ENCODE measurements at regions not wholly inside any gene's neighbourhood (a gene's known extent, or its start where the extent isn't known, plus 50 kb on each side); places are given as distances from the start of the nearest gene placed in this dataset.

DNA sequence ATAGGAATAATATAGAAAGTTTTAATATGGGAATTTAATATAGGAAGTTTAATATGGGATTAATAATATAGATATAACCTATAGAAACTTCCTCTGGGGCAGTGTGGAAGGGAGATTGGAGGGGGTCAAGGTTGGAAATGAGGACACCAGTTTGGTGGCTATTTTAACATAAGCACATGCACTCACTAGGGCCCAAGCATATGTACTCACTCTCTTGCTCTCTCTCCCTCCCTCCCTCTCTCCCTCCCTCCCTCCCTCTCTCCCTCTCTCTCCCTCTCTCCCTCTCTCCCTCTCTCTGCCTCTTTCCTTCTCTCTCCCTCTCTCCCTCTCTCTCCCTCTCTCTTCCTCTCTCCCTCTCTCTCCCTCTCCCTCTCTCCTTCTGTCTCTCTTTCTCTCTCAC is 528.1 kb downstream of the NPIPA7 start:
- no peak for DNase-seq
- TF ChIP-seq, protein P1, sequence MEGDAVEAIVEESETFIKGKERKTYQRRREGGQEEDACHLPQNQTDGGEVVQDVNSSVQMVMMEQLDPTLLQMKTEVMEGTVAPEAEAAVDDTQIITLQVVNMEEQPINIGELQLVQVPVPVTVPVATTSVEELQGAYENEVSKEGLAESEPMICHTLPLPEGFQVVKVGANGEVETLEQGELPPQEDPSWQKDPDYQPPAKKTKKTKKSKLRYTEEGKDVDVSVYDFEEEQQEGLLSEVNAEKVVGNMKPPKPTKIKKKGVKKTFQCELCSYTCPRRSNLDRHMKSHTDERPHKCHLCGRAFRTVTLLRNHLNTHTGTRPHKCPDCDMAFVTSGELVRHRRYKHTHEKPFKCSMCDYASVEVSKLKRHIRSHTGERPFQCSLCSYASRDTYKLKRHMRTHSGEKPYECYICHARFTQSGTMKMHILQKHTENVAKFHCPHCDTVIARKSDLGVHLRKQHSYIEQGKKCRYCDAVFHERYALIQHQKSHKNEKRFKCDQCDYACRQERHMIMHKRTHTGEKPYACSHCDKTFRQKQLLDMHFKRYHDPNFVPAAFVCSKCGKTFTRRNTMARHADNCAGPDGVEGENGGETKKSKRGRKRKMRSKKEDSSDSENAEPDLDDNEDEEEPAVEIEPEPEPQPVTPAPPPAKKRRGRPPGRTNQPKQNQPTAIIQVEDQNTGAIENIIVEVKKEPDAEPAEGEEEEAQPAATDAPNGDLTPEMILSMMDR (IDR thresholded peaks at IDR 0.05), result no peak
- no peaks in the 10 kb centered on the region for H3K4me1 ChIP-seq
- no peaks in the 10 kb centered on the region for H3K36me3 ChIP-seq (ENCODE audit: low read depth, missing control alignments)
- no peaks in the 10 kb centered on the region for H3K27me3 ChIP-seq
- H3K9me3 ChIP-seq, result no peaks in the 10 kb centered on the region
- no peak overlapping the region for H3K27ac ChIP-seq
- intact Hi-C loops (cut with DNase I; ENCODE audit: low total_unique reads), result no loop called here
- H3K4me3 ChIP-seq, result no peak overlapping the region

DNA sequence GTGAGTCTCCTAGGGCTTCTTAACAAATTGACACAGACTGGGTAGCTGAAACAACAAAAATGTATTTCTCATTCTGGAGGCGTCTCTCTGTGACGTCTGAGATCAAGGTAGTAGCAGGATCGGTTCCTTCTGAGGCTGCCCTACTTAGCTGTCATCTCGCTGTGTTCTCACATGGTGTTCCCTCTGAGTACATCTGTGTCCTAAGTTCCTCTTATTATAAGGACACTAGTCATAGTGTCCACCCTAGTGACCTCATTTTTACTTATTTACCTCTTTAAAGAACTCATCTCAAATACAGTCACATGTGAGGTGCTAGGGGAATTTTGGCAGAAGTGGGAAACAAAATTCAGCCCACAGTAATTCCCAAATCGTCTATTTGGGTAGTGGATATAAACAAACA is 529.1 kb downstream of the NPIPA7 start:
- Histone ChIP-seq H3K36me3 (ENCODE audit: low read depth, missing control alignments) (no peaks in the 10 kb centered on the region), H3K4me3 (no peak overlapping the region), H3K27ac (no peak overlapping the region), H3K9me3 (no peaks in the 10 kb centered on the region), H3K4me1 (no peaks in the 10 kb centered on the region), H3K27me3 (no peaks in the 10 kb centered on the region)
- WGBS, 2 donors, result 74 to 78% methylated on average over 5 of the region's 5 CpGs
- TF ChIP-seq, protein P1 (IDR thresholded peaks at IDR 0.05), result no peak
- no peak for TF ChIP-seq POLR2A (IDR thresholded peaks at IDR 0.05)
- no peak for DNase-seq
- intact Hi-C loops (cut with DNase I; ENCODE audit: low total_unique reads), result no loop called here

DNA sequence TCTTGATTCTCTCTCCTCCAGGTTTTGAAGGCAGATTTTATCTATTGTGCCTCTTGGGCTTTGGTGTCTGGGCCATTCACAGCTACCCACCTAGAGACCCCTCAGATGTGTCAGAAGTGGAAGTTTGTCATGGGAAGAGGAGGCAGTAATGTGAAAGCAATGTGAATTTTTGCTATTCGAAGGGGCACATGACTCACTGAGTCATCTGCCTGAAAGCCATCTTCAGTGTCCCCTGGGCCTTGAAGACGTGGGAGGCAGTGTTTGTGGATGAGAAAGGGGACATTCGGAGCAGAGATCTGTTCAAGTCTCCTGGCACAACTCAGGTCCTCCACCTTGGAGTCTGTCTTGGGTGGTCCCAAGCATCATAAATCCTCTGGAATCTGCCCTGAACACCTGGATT is 530.2 kb downstream of the NPIPA7 start:
- Histone ChIP-seq H3K9me3 (no peaks in the 10 kb centered on the region), H3K4me1 (no peaks in the 10 kb centered on the region), H3K27ac (no peak overlapping the region), H3K27me3 (no peaks in the 10 kb centered on the region), H3K4me3 (no peak overlapping the region), H3K36me3 (ENCODE audit: low read depth, missing control alignments) (no peaks in the 10 kb centered on the region)
- no peak for TF ChIP-seq POLR2A (IDR thresholded peaks at IDR 0.05)
- TF ChIP-seq, protein P1 (IDR thresholded peaks at IDR 0.05), result no peak
- WGBS, 2 donors, result 65 to 81% methylated on average over 3 of the region's 3 CpGs
- intact Hi-C loops (cut with DNase I; ENCODE audit: low total_unique reads), result no loop called here
- no peak for DNase-seq

DNA sequence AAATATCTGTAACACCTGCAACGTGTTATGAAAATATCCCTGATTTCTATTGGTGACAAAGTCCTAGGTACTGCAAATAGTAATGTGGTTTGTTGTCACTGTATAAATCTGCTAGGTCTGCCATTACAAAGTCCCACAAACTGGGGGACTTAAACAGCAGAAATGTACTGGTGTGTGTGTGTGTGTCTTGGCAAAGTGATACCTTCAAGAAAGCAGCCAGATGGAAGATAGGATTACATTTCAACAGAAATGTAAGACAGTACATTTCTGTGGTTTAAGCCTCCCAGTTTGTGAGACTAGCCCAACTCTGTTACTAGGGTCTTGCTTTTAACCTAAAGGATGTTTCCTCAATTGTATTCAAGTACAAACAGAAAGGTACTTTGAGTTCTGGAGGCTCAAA is 531.7 kb downstream of the NPIPA7 start:
- DNase-seq, result no peak
- Histone ChIP-seq H3K27me3 (no peaks in the 10 kb centered on the region), H3K36me3 (ENCODE audit: low read depth, missing control alignments) (no peaks in the 10 kb centered on the region), H3K27ac (no peak overlapping the region), H3K4me1 (no peaks in the 10 kb centered on the region), H3K4me3 (no peak overlapping the region), H3K9me3 (no peaks in the 10 kb centered on the region)
- 88 to 90% methylated on average over 1 of the region's 1 CpG for WGBS, 2 donors
- TF ChIP-seq POLR2A (IDR thresholded peaks at IDR 0.05), result no peak
- TF ChIP-seq, protein P1 (IDR thresholded peaks at IDR 0.05), result no peak
- intact Hi-C loops (cut with DNase I; ENCODE audit: low total_unique reads), result no loop called here

DNA sequence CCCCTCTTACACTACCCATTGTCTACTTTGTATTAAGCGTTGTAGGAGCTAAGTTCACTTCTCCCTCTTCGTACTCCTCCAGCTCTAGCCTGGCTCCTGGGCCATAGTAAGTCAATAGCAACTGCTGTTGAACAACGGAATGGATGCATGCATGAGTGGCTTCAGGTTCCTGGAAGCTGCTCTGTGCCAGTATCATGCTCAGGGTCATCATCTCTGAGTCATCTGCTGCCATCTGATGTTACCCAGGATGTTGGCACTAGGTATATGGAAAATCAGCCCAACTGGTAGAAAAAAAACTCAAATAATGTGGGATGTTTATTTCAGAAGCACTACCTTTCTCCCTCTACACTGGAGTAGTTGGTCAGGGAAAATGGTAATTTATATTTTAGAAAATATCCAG is 536.8 kb downstream of the NPIPA7 start:
- no peak for TF ChIP-seq POLR2A (IDR thresholded peaks at IDR 0.05)
- TF ChIP-seq, protein P1 (IDR thresholded peaks at IDR 0.05), result no peak
- H3K27me3 ChIP-seq, result no peaks in the 10 kb centered on the region
- intact Hi-C loops (cut with DNase I; ENCODE audit: low total_unique reads), result no loop called here
- no peak overlapping the region for H3K27ac ChIP-seq
- H3K9me3 ChIP-seq, result no peaks in the 10 kb centered on the region
- DNase-seq, result no peak
- WGBS, 2 donors, result 84 to 91% methylated on average over 2 to 3 of the region's 3 CpGs
- H3K36me3 ChIP-seq (ENCODE audit: low read depth, missing control alignments), result no peaks in the 10 kb centered on the region
- no peaks in the 10 kb centered on the region for H3K4me1 ChIP-seq
- no peak overlapping the region for H3K4me3 ChIP-seq

Data from testis (tissue), 2 donors.